ENCODE measurements at regions not wholly inside any gene's neighbourhood (a gene's known extent, or its start where the extent isn't known, plus 50 kb on each side); places are given as distances from the start of the nearest gene placed in this dataset.

- TF ChIP-seq NFYB (IDR thresholded peaks at IDR 0.05; ENCODE audit: insufficient read depth, low read depth, low read length) (no peak), CREM (IDR thresholded peaks at IDR 0.05; ENCODE audit: low read depth) (no peak), ETV6 (conservative IDR thresholded peaks at IDR 0.05 in 1 of 2, IDR thresholded peaks at IDR 0.05 in 1 of 2; ENCODE audit: borderline replicate concordance in 1 of 2, low read depth in 1 of 2) (no peak)
Measured at GRCh38 chr13:72093262-72093661, 226.3 kb upstream of the DACH1 start (continued).

GRCh38 chr13:72074663-72075062, 207.7 kb upstream of the DACH1 start:
- Histone ChIP-seq H3K9me3 (replicated peaks; ENCODE audit: control insufficient read depth, insufficient read depth, low read length) (no peaks in the 10 kb centered on the region), H3K9ac (ENCODE audit: control insufficient read depth, insufficient read depth, low read length) (no peak overlapping the region), H4K20me1 (ENCODE audit: control insufficient read depth, insufficient read depth) (no peaks in the 10 kb centered on the region), H3K27ac (ENCODE audit: control insufficient read depth, insufficient read depth) (no peak overlapping the region), H3K4me3 (no peak overlapping the region), H2AFZ (ENCODE audit: control insufficient read depth, low read depth, low read length) (no peak overlapping the region), H3K4me2 (ENCODE audit: control insufficient read depth, insufficient read depth) (no peak overlapping the region), H3K27me3 (replicated peaks in 1 of 2; ENCODE audit: control insufficient read depth in 2 of 2, insufficient read depth in 2 of 2, low read length in 1 of 2) (no peaks in the 10 kb centered on the region), H3K36me3 (ENCODE audit: control insufficient read depth in 2 of 2, insufficient read depth in 2 of 2, low read length in 1 of 2) (no peaks in the 10 kb centered on the region), H3K4me1 (ENCODE audit: control insufficient read depth, insufficient read depth, low read length) (no peaks in the 10 kb centered on the region), H3K79me2 (ENCODE audit: control insufficient read depth, insufficient read depth, low read length) (no peaks in the 10 kb centered on the region)
- in situ Hi-C loops (cut with MboI) (no loop called here), intact Hi-C loops (cut with micrococcal nuclease; ENCODE audit: unreplicated experiment) (no loop called here)
- no TSS peak for BruUV-seq (replicated peaks)
- POLR2A ChIA-PET, result no interaction called here
- no peak for DNase-seq (ENCODE audit: low read depth, low spot score)
- 23% methylated on average over 3 of the region's 3 CpGs for whole genome bisulfite sequencing (ENCODE audit: insufficient coverage, insufficient replicate concordance, low lambda C conversion rate, missing lambda C conversion rate)
- no peak for FAIRE-seq
- SMC1A ChIA-PET (ENCODE audit: uncharacterized antibody, unreplicated experiment), result no interaction called here
- no peak for ATAC-seq
- TF ChIP-seq, protein P1, sequence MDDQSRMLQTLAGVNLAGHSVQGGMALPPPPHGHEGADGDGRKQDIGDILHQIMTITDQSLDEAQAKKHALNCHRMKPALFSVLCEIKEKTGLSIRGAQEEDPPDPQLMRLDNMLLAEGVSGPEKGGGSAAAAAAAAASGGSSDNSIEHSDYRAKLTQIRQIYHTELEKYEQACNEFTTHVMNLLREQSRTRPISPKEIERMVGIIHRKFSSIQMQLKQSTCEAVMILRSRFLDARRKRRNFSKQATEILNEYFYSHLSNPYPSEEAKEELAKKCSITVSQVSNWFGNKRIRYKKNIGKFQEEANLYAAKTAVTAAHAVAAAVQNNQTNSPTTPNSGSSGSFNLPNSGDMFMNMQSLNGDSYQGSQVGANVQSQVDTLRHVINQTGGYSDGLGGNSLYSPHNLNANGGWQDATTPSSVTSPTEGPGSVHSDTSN (IDR thresholded peaks at IDR 0.05; ENCODE audit: insufficient replicate concordance, low read depth, low read length), result no peak
- RAD21 ChIA-PET (ENCODE audit: unreplicated experiment), result no interaction called here
- CTCF ChIA-PET, result no interaction called here

- Histone ChIP-seq H3K36me3 (ENCODE audit: control insufficient read depth in 2 of 2, insufficient read depth in 2 of 2, low read length in 1 of 2) (no peaks in the 10 kb centered on the region), H3K4me1 (ENCODE audit: control insufficient read depth, insufficient read depth, low read length) (no peaks in the 10 kb centered on the region), H3K9ac (ENCODE audit: control insufficient read depth, insufficient read depth, low read length) (no peak overlapping the region), H3K27me3 (replicated peaks in 1 of 2; ENCODE audit: control insufficient read depth in 2 of 2, insufficient read depth in 2 of 2, low read length in 1 of 2) (no peaks in the 10 kb centered on the region), H3K4me2 (ENCODE audit: control insufficient read depth, insufficient read depth) (no peak overlapping the region), H3K79me2 (ENCODE audit: control insufficient read depth, insufficient read depth, low read length) (no peaks in the 10 kb centered on the region), H4K20me1 (ENCODE audit: control insufficient read depth, insufficient read depth) (no peaks in the 10 kb centered on the region), H3K27ac (ENCODE audit: control insufficient read depth, insufficient read depth) (no peak overlapping the region), H3K9me3 (replicated peaks; ENCODE audit: control insufficient read depth, insufficient read depth, low read length) (no peaks in the 10 kb centered on the region), H2AFZ (ENCODE audit: control insufficient read depth, low read depth, low read length) (no peak overlapping the region), H3K4me3 (no peak overlapping the region)
- no peak for FAIRE-seq
- CTCF ChIA-PET, result no interaction called here
- in situ Hi-C loops (cut with MboI) (no loop called here), intact Hi-C loops (cut with micrococcal nuclease; ENCODE audit: unreplicated experiment) (no loop called here)
- POLR2A ChIA-PET, result no interaction called here
- WGBS (ENCODE audit: insufficient coverage, insufficient replicate concordance, low lambda C conversion rate, missing lambda C conversion rate), result 0% methylated on average over 2 of the region's 2 CpGs
- SMC1A ChIA-PET (ENCODE audit: uncharacterized antibody, unreplicated experiment), result no interaction called here
- no peak for ATAC-seq
- no TSS peak for BruUV-seq (replicated peaks)
- RAD21 ChIA-PET (ENCODE audit: unreplicated experiment), result no interaction called here
- no peak for DNase-seq (ENCODE audit: low read depth, low spot score)
- TF ChIP-seq ZNF24 (IDR thresholded peaks at IDR 0.05), result no peak
- TF ChIP-seq, protein P2, sequence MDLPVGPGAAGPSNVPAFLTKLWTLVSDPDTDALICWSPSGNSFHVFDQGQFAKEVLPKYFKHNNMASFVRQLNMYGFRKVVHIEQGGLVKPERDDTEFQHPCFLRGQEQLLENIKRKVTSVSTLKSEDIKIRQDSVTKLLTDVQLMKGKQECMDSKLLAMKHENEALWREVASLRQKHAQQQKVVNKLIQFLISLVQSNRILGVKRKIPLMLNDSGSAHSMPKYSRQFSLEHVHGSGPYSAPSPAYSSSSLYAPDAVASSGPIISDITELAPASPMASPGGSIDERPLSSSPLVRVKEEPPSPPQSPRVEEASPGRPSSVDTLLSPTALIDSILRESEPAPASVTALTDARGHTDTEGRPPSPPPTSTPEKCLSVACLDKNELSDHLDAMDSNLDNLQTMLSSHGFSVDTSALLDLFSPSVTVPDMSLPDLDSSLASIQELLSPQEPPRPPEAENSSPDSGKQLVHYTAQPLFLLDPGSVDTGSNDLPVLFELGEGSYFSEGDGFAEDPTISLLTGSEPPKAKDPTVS (IDR thresholded peaks at IDR 0.05; ENCODE audit: low read depth, low read length), result no peak
- no peak for TF ChIP-seq KDM1A (IDR thresholded peaks at IDR 0.05; ENCODE audit: borderline replicate concordance)
- no peak for TF ChIP-seq GATAD2B (conservative IDR thresholded peaks at IDR 0.05; ENCODE audit: low read depth)
- TF ChIP-seq SUZ12 (IDR thresholded peaks at IDR 0.05; ENCODE audit: unreplicated experiment), result no peak
Measured at GRCh38 chr13:72072261-72072660, 205.3 kb upstream of the DACH1 start.
